Thyroid gland (tissue), 4 donors: ENCODE measurements at regions not wholly inside any gene's neighbourhood (a gene's known extent, or its start where the extent isn't known, plus 50 kb on each side); places are given as distances from the start of the nearest gene placed in this dataset.

ENCODE experiments used
- POLR2A ChIP-seq, 2 donors: fragments of 450-650 bp; IDR thresholded peaks; one replicate each; pipeline ENCODE4 v1.6.1; 2017; ENCODE audit warnings: antibody characterized with exemption in 2 of 2, mild to moderate bottlenecking in 2 of 2, moderate library complexity in 1 of 2
- TF ChIP-seq, protein P1 (sequence below), 6 experiments: fragments of 200-600 bp in 3 of 6; fragments of 450-650 bp in 3 of 6; sonication (generic) in 3 of 6; IDR thresholded peaks; one replicate each; pipeline ENCODE4 v1.5.1; 2016 to 2019; ENCODE audit warnings: antibody characterized with exemption in 6 of 6, mild to moderate bottlenecking in 2 of 6, inconsistent platforms in 1 of 6, moderate library complexity in 1 of 6

DNA sequence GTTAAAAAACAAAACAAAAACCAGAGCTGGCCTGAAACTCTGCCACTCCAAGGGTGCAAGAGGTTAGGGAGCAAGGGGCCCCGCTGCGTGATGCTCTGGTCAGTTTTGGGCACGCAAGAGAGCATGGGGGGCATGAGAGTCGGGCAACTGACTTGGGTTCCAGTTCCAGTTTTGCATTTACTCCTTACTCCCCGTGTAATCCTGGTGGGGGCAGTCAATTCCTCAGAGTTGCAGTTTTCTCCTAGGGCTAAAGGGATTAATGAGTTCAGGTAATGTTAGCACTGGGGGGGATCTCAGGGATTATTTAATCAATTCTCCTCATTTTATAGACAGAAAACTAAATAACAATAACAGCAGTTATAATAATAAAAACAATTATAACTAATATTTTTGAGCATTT is 72.9 kb upstream of the PMFBP1 start:
- TF ChIP-seq, protein P1, sequence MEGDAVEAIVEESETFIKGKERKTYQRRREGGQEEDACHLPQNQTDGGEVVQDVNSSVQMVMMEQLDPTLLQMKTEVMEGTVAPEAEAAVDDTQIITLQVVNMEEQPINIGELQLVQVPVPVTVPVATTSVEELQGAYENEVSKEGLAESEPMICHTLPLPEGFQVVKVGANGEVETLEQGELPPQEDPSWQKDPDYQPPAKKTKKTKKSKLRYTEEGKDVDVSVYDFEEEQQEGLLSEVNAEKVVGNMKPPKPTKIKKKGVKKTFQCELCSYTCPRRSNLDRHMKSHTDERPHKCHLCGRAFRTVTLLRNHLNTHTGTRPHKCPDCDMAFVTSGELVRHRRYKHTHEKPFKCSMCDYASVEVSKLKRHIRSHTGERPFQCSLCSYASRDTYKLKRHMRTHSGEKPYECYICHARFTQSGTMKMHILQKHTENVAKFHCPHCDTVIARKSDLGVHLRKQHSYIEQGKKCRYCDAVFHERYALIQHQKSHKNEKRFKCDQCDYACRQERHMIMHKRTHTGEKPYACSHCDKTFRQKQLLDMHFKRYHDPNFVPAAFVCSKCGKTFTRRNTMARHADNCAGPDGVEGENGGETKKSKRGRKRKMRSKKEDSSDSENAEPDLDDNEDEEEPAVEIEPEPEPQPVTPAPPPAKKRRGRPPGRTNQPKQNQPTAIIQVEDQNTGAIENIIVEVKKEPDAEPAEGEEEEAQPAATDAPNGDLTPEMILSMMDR (IDR thresholded peaks at IDR 0.05) = no peak
- TF ChIP-seq POLR2A (IDR thresholded peaks at IDR 0.05) = no peak
